ENCODE measurements at regions not wholly inside any gene's neighbourhood (a gene's known extent, or its start where the extent isn't known, plus 50 kb on each side); places are given as distances from the start of the nearest gene placed in this dataset.

DNA sequence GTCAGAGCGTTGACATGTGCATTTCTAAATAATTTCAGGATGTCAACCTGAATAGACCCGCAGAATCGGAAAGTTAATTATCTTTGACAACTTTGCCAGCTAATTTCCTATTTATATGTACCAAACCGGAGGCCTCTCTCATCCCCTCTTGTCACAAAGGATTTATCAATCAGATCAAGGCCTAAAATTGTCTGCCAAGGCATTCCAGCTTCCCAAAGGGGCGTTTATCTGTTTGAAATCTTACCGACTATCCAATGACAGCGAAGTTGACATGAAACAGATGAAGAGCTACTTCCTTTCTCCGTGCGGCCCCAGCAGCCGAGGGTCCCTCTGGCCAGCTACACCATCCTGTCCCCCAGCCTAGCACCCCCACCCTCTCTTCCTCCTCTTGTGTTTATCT is 223.7 kb upstream of the DYNLRB2 start:
- Mint-ChIP-seq H3K27ac (no peak overlapping the region), H3K36me3 (ENCODE audit: low read depth) (no peaks in the 10 kb centered on the region), H3K4me1 (ENCODE audit: low read depth) (no peaks in the 10 kb centered on the region), H3K4me3 (no peak overlapping the region), H3K9me3 (ENCODE audit: insufficient read depth) (no peaks in the 10 kb centered on the region), H3K27me3 (ENCODE audit: low read depth) (no peaks in the 10 kb centered on the region)
- no peak for DNase-seq
- ChIA-PET CTCF (no interaction called here), POLR2A (no interaction called here)
- no peak for ATAC-seq

DNA sequence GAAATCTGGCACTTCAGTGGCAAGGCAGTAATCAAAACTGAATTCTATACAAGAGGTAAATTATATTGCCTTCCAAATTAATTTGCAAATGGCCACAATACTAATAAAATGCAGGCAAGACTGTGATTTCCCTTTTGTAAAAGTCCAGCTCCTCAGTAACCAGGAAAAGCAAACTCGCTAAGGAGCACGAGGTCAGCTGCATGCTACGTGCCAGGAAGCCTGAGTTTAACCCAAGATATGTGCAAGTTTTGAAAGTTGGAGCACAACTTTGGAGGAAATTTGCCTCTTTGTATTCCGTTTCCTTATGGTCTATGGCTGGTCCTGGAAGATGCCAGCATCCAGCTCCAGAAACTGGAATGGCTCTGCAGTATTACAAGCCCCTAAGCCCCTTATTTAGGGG is 226.8 kb upstream of the DYNLRB2 start:
- Mint-ChIP-seq H3K27ac (no peak overlapping the region), H3K27me3 (ENCODE audit: low read depth) (no peaks in the 10 kb centered on the region), H3K4me1 (ENCODE audit: low read depth) (no peaks in the 10 kb centered on the region), H3K4me3 (no peak overlapping the region), H3K9me3 (ENCODE audit: insufficient read depth) (no peaks in the 10 kb centered on the region), H3K36me3 (ENCODE audit: low read depth) (no peaks in the 10 kb centered on the region)
- ATAC-seq, result no peak
- POLR2A ChIA-PET, result no interaction called here
- CTCF ChIA-PET, result no interaction called here
- no peak for DNase-seq

DNA sequence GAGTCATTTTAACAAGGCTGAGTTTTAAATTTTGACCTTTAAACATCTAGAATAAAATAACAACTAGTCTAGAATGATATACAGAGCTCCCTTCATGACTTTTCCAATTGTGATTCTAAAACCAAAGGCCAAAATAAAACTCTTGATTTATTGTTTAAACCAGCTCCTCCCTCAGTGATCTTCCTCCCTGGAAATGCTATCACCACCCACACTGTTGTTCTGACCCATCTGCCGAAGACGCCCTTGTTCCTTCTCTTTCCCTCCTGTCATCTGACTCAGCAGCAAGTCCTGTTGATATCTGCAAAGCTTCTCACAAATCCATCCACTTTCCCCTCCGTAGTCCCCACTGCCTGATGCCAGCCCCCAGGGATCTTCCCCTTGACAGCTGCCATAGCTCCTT is 231.6 kb upstream of the DYNLRB2 start:
- ChIA-PET CTCF (no interaction called here), POLR2A (interaction anchor here (0.6 kb wide), 1 partner anchor 18 kb away, joined by 3 read pairs; no protein-coding TSS in a partner anchor)
- H3K27ac Mint-ChIP-seq, result no peak overlapping the region
- H3K9me3 Mint-ChIP-seq (ENCODE audit: insufficient read depth), result no peaks in the 10 kb centered on the region
- no peaks in the 10 kb centered on the region for H3K36me3 Mint-ChIP-seq (ENCODE audit: low read depth)
- ATAC-seq (no peak), DNase-seq (no peak)
- H3K27me3 Mint-ChIP-seq (ENCODE audit: low read depth), result no peaks in the 10 kb centered on the region
- no peak overlapping the region for H3K4me3 Mint-ChIP-seq
- no peaks in the 10 kb centered on the region for H3K4me1 Mint-ChIP-seq (ENCODE audit: low read depth)

DNA sequence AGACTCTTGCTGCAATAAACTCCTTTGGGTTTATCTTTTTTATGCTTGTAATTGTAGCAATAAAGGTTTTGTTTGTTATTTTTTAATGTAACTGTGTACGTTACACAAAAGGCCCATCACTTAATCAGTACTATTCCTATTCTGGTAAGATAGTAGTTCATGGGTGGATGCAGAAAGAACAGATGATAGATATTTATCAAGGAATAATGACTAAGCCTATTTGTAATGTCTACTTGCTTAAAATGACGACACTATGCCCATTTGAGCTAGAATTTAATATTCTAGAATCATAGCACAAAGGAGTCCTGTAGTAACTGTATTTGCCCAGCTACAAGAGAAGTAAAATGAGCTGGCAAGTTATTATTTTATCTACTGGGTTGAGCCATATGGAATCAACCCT is 235.4 kb upstream of the DYNLRB2 start:
- H3K27me3 Mint-ChIP-seq (ENCODE audit: low read depth), result no peaks in the 10 kb centered on the region
- DNase-seq (no peak), ATAC-seq (no peak)
- CTCF ChIA-PET, result no interaction called here
- H3K27ac Mint-ChIP-seq, result no peak overlapping the region
- POLR2A ChIA-PET, result no interaction called here
- H3K9me3 Mint-ChIP-seq (ENCODE audit: insufficient read depth), result no peaks in the 10 kb centered on the region
- no peaks in the 10 kb centered on the region for H3K36me3 Mint-ChIP-seq (ENCODE audit: low read depth)
- no peak overlapping the region for H3K4me3 Mint-ChIP-seq
- no peaks in the 10 kb centered on the region for H3K4me1 Mint-ChIP-seq (ENCODE audit: low read depth)

GRCh38 chr16:80303691-80304090 is 237.1 kb upstream of the DYNLRB2 start:
- DNase-seq (no peak), ATAC-seq (no peak)
- Mint-ChIP-seq H3K9me3 (ENCODE audit: insufficient read depth) (no peaks in the 10 kb centered on the region), H3K4me3 (no peak overlapping the region), H3K27me3 (ENCODE audit: low read depth) (no peaks in the 10 kb centered on the region), H3K4me1 (ENCODE audit: low read depth) (no peaks in the 10 kb centered on the region), H3K36me3 (ENCODE audit: low read depth) (no peaks in the 10 kb centered on the region), H3K27ac (no peak overlapping the region)
- ChIA-PET POLR2A (no interaction called here), CTCF (no interaction called here)

DNA sequence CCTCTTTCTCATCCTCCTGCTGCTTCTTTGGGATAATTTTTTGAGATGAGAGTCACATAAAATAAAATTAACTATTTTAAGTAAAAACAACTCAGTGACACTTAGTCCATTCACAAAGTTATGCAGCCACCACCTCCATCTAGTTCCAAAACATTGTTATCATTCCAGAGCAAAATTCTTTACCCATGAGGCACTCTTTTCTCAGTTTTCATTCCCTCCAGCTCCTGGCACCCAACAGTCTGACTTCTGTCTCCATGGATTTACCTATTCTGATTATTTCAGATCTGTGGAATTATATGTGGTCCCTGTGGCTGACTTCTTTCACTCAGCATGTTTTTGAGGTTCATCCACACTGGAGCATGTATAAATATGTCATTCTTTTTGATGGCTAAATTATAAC is 239.9 kb upstream of the DYNLRB2 start:
- H3K27ac Mint-ChIP-seq, result no peak overlapping the region
- POLR2A ChIA-PET, result no interaction called here
- no peaks in the 10 kb centered on the region for H3K27me3 Mint-ChIP-seq (ENCODE audit: low read depth)
- H3K4me1 Mint-ChIP-seq (ENCODE audit: low read depth), result no peaks in the 10 kb centered on the region
- no peak for ATAC-seq
- no peak for DNase-seq
- no peaks in the 10 kb centered on the region for H3K36me3 Mint-ChIP-seq (ENCODE audit: low read depth)
- H3K4me3 Mint-ChIP-seq, result no peak overlapping the region
- CTCF ChIA-PET, result no interaction called here
- no peaks in the 10 kb centered on the region for H3K9me3 Mint-ChIP-seq (ENCODE audit: insufficient read depth)

DNA sequence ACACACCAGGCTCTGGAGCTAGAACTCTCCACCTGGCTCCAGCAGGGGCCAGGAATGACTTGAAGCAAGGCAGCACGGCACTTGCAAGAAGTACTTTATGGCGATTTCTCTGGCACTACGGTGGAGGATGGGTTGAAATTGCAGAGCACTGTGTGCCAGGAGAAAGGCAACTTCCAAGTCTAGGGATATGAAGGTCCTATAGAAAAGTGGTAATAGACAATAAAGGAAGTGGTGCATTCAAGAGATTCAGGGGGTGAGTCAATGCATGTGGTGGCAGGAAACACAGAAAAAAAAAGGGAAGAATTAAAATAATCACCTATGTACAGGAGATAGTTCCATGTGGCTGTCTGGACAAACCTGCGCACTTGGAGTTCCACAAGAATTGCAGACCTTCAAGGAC is 240.3 kb upstream of the DYNLRB2 start:
- ATAC-seq (no peak), DNase-seq (no peak)
- Mint-ChIP-seq H3K27ac (no peak overlapping the region), H3K4me3 (no peak overlapping the region), H3K36me3 (ENCODE audit: low read depth) (no peaks in the 10 kb centered on the region), H3K27me3 (ENCODE audit: low read depth) (no peaks in the 10 kb centered on the region), H3K4me1 (ENCODE audit: low read depth) (no peaks in the 10 kb centered on the region), H3K9me3 (ENCODE audit: insufficient read depth) (no peaks in the 10 kb centered on the region)
- POLR2A ChIA-PET, result no interaction called here
- CTCF ChIA-PET, result no interaction called here

DNA sequence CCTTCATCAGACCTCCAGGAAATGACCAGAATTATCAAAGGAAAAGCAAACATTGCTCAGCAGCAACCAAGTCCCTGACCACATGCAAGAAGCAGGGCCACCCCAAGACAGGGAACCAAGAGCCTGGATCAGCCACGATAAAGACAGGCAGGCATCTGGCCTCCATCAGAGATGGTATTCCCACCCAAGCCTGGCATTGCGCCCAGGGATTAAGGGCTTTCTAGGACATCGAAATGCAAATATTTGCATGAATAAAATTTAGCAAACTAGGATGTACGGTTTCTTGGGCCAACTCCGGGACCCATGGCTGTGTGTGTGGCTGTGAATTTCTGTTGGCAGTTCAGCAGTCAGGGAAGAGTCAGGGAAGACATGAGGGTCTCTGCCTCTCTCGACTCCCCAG is 241.4 kb upstream of the DYNLRB2 start:
- Mint-ChIP-seq H3K27me3 (ENCODE audit: low read depth) (no peaks in the 10 kb centered on the region), H3K36me3 (ENCODE audit: low read depth) (no peaks in the 10 kb centered on the region), H3K4me3 (no peak overlapping the region), H3K4me1 (ENCODE audit: low read depth) (no peaks in the 10 kb centered on the region), H3K9me3 (ENCODE audit: insufficient read depth) (no peaks in the 10 kb centered on the region), H3K27ac (no peak overlapping the region)
- POLR2A ChIA-PET, result no interaction called here
- CTCF ChIA-PET, result no interaction called here
- no peak for DNase-seq
- ATAC-seq, result no peak

DNA sequence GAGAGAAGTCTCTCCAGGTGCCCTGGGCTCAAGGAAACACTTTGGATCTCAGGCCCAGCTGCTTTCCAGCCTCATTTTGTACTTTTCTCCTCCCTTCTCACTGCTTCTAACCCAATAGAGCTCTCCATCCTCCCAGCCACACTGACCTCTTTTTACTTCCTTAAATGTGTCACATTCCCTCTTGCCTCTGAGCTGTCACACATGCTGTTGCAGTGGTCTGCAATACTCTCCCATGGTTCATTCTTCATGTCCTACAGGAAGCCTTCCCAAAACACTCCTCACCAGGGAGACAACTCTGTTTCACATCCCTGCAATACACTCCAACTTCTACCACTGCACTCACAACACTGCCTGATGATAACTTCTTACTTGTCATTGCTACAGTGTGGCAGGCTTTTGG is 242.1 kb upstream of the DYNLRB2 start:
- ATAC-seq, result no peak
- ChIA-PET POLR2A (no interaction called here), CTCF (no interaction called here)
- no peak for DNase-seq
- Mint-ChIP-seq H3K9me3 (ENCODE audit: insufficient read depth) (no peaks in the 10 kb centered on the region), H3K4me3 (no peak overlapping the region), H3K27me3 (ENCODE audit: low read depth) (no peaks in the 10 kb centered on the region), H3K36me3 (ENCODE audit: low read depth) (no peaks in the 10 kb centered on the region), H3K4me1 (ENCODE audit: low read depth) (no peaks in the 10 kb centered on the region), H3K27ac (no peak overlapping the region)

DNA sequence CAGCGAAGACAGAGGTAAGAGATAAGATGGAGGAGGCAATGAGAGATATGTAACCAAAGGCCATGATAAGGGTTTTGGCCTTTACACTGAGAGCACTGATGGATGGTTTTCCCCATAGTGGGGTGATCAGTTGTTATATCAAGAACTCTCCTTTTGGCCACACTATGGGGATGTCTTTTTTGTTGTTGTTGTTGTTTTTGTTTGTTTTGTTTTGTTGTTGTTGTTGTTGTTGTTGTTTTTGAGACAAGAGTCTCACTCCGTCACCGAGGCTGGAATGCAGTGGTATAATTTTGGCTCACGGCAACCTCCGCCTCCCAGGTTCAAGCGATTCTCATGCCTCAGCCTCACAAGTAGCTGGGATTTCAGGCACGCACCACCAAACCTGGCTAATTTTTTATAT is 244.8 kb upstream of the DYNLRB2 start:
- ATAC-seq (no peak), DNase-seq (no peak)
- Mint-ChIP-seq H3K9me3 (ENCODE audit: insufficient read depth) (no peaks in the 10 kb centered on the region), H3K36me3 (ENCODE audit: low read depth) (no peaks in the 10 kb centered on the region), H3K27ac (no peak overlapping the region), H3K4me3 (no peak overlapping the region), H3K27me3 (ENCODE audit: low read depth) (no peaks in the 10 kb centered on the region), H3K4me1 (ENCODE audit: low read depth) (no peaks in the 10 kb centered on the region)
- POLR2A ChIA-PET, result no interaction called here
- CTCF ChIA-PET, result no interaction called here

- Mint-ChIP-seq H3K9me3 (ENCODE audit: insufficient read depth) (no peaks in the 10 kb centered on the region), H3K4me1 (ENCODE audit: low read depth) (no peaks in the 10 kb centered on the region), H3K27me3 (ENCODE audit: low read depth) (no peaks in the 10 kb centered on the region), H3K36me3 (ENCODE audit: low read depth) (no peaks in the 10 kb centered on the region), H3K27ac (no peak overlapping the region), H3K4me3 (no peak overlapping the region)
- ATAC-seq (no peak), DNase-seq (no peak)
- POLR2A ChIA-PET, result no interaction called here
- CTCF ChIA-PET, result no interaction called here
Observed at GRCh38 chr16:80294172-80294571, 246.6 kb upstream of the DYNLRB2 start.

DNA sequence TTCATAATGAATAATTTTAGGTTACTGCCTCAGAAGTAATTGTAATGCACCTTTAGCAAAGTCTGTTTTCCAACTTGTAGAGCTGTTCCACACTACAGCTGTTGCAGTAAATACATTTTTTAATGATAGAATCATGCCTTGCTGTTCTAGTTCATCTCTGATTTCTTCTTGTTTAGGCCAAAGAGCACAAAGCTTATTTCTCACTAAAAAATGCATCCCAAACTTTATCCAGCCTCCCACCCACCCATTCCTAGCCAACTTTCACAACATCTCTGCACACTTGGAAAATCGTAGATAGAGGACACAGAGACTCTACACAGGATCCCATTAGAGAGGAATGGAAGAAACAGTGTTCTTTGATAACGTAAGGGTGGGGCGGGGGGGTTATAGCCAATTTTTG is 252.2 kb upstream of the DYNLRB2 start:
- Mint-ChIP-seq H3K36me3 (ENCODE audit: low read depth) (no peaks in the 10 kb centered on the region), H3K4me1 (ENCODE audit: low read depth) (no peaks in the 10 kb centered on the region), H3K27me3 (ENCODE audit: low read depth) (no peaks in the 10 kb centered on the region), H3K27ac (no peak overlapping the region), H3K4me3 (no peak overlapping the region), H3K9me3 (ENCODE audit: insufficient read depth) (no peaks in the 10 kb centered on the region)
- CTCF ChIA-PET, result no interaction called here
- POLR2A ChIA-PET, result no interaction called here
- DNase-seq, result no peak
- no peak for ATAC-seq

GRCh38 chr16:80287674-80288073 is 253.1 kb upstream of the DYNLRB2 start:
- Mint-ChIP-seq H3K9me3 (ENCODE audit: insufficient read depth) (no peaks in the 10 kb centered on the region), H3K4me1 (ENCODE audit: low read depth) (no peaks in the 10 kb centered on the region), H3K36me3 (ENCODE audit: low read depth) (no peaks in the 10 kb centered on the region), H3K4me3 (no peak overlapping the region), H3K27me3 (ENCODE audit: low read depth) (no peaks in the 10 kb centered on the region), H3K27ac (no peak overlapping the region)
- no peak for ATAC-seq
- CTCF ChIA-PET, result no interaction called here
- no peak for DNase-seq
- POLR2A ChIA-PET, result no interaction called here

DNA sequence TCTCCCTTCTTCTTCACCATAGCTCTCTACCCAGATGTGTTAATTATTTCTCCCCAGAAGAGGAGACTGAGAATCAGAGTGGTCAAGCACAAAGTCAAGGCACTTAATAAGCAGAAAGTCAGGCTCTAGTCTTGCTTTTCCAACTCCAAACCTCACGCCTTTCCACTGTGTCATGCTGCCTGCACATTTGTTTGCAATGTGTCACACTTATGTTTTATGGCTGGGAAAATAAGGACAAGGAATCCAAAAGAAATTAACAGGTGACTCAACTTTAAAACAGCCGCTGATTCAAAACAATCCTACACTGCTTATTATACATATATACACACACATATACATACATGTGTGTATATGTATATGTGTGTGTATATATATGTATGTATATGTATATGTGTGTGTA is 255.7 kb upstream of the DYNLRB2 start:
- Mint-ChIP-seq H3K4me3 (no peak overlapping the region), H3K9me3 (ENCODE audit: insufficient read depth) (no peaks in the 10 kb centered on the region), H3K27ac (no peak overlapping the region), H3K27me3 (ENCODE audit: low read depth) (no peaks in the 10 kb centered on the region), H3K4me1 (ENCODE audit: low read depth) (no peaks in the 10 kb centered on the region), H3K36me3 (ENCODE audit: low read depth) (no peaks in the 10 kb centered on the region)
- DNase-seq, result no peak
- no peak for ATAC-seq
- ChIA-PET POLR2A (no interaction called here), CTCF (no interaction called here)
